ENCODE measurements at regions not wholly inside any gene's neighbourhood (a gene's known extent, or its start where the extent isn't known, plus 50 kb on each side); places are given as distances from the start of the nearest gene placed in this dataset.

- Mint-ChIP-seq H3K9me3 (ENCODE audit: low read depth, unreplicated experiment) (peaks cover 21% of the 10 kb centered on the region), H3K27me3 (ENCODE audit: unreplicated experiment) (no peaks in the 10 kb centered on the region), H3K4me3 (ENCODE audit: low read depth, unreplicated experiment) (no peak overlapping the region), H3K4me1 (ENCODE audit: low read depth, unreplicated experiment) (no peaks in the 10 kb centered on the region), H3K36me3 (ENCODE audit: insufficient read depth, unreplicated experiment) (no peaks in the 10 kb centered on the region), H3K27ac (ENCODE audit: unreplicated experiment) (no peak overlapping the region)
- CTCF ChIA-PET, result no interaction called here
- intact Hi-C loops (cut with micrococcal nuclease; ENCODE audit: unreplicated experiment), result no loop called here
- no peak for TF ChIP-seq CTCF (IDR thresholded peaks at IDR 0.05; ENCODE audit: unreplicated experiment)
- no peak for DNase-seq
- no TSS peak for BruUV-seq (replicated peaks)
Measured at GRCh38 chr15:87606971-87607370, 649.6 kb downstream of the NTRK3 start.

- CTCF ChIA-PET, result no interaction called here
- Mint-ChIP-seq H3K4me3 (ENCODE audit: low read depth, unreplicated experiment) (no peak overlapping the region), H3K36me3 (ENCODE audit: insufficient read depth, unreplicated experiment) (no peaks in the 10 kb centered on the region), H3K27ac (ENCODE audit: unreplicated experiment) (no peak overlapping the region), H3K4me1 (ENCODE audit: low read depth, unreplicated experiment) (no peaks in the 10 kb centered on the region), H3K9me3 (ENCODE audit: low read depth, unreplicated experiment) (peaks cover 24% of the 10 kb centered on the region), H3K27me3 (ENCODE audit: unreplicated experiment) (no peaks in the 10 kb centered on the region)
- no peak for DNase-seq
- intact Hi-C loops (cut with micrococcal nuclease; ENCODE audit: unreplicated experiment), result no loop called here
- no TSS peak for BruUV-seq (replicated peaks)
- TF ChIP-seq CTCF (IDR thresholded peaks at IDR 0.05; ENCODE audit: unreplicated experiment), result no peak
Measured at GRCh38 chr15:87604857-87605446, 651.6 kb downstream of the NTRK3 start.

- BruUV-seq (replicated peaks), result no TSS peak
- Mint-ChIP-seq H3K27me3 (ENCODE audit: unreplicated experiment) (no peaks in the 10 kb centered on the region), H3K9me3 (ENCODE audit: low read depth, unreplicated experiment) (peaks cover 15% of the 10 kb centered on the region), H3K36me3 (ENCODE audit: insufficient read depth, unreplicated experiment) (no peaks in the 10 kb centered on the region), H3K27ac (ENCODE audit: unreplicated experiment) (no peak overlapping the region), H3K4me3 (ENCODE audit: low read depth, unreplicated experiment) (no peak overlapping the region), H3K4me1 (ENCODE audit: low read depth, unreplicated experiment) (no peaks in the 10 kb centered on the region)
- CTCF ChIA-PET, result no interaction called here
- DNase-seq, result no peak
- intact Hi-C loops (cut with micrococcal nuclease; ENCODE audit: unreplicated experiment), result no loop called here
- no peak for TF ChIP-seq CTCF (IDR thresholded peaks at IDR 0.05; ENCODE audit: unreplicated experiment)
Measured at GRCh38 chr15:87602371-87602770, 654.2 kb downstream of the NTRK3 start.

DNA sequence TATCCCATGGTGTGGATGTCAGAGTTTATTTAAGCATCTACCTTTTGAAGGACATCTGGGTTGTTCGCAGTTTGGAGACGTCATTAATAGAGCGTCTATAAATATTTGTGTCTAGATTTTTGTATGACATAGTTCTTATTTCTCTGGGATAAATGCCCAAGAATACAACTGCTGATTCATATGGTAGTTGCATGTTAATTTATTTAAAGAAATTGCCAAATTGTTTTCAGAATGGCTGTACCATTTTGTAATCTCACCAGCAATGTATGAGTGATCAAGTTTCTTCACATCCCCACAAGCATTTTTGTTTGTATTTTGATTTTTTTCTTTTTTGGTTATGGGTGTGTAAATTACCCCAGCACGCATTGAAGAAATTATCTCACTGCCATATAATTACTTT is 656.9 kb downstream of the NTRK3 start:
- CTCF ChIA-PET, result no interaction called here
- Mint-ChIP-seq H3K27me3 (ENCODE audit: unreplicated experiment) (no peaks in the 10 kb centered on the region), H3K9me3 (ENCODE audit: low read depth, unreplicated experiment) (peaks cover 15% of the 10 kb centered on the region), H3K27ac (ENCODE audit: unreplicated experiment) (no peak overlapping the region), H3K36me3 (ENCODE audit: insufficient read depth, unreplicated experiment) (no peaks in the 10 kb centered on the region), H3K4me3 (ENCODE audit: low read depth, unreplicated experiment) (no peak overlapping the region), H3K4me1 (ENCODE audit: low read depth, unreplicated experiment) (no peaks in the 10 kb centered on the region)
- no TSS peak for BruUV-seq (replicated peaks)
- no peak for TF ChIP-seq CTCF (IDR thresholded peaks at IDR 0.05; ENCODE audit: unreplicated experiment)
- intact Hi-C loops (cut with micrococcal nuclease; ENCODE audit: unreplicated experiment), result no loop called here
- no peak for DNase-seq
